GM10248 (cell line): ENCODE measurements at regions not wholly inside any gene's neighbourhood (a gene's known extent, or its start where the extent isn't known, plus 50 kb on each side); places are given as distances from the start of the nearest gene placed in this dataset.

Experiments used
- CTCF ChIA-PET: fragments of 300-600 bp; sonication (Branson Sonifier 250); formaldehyde crosslinking; extraction: SDS; loops from one replicate; lab custom pipeline; 2021; ENCODE audit warnings: antibody characterized with exemption; lab: Yijun Ruan, JAX
- POLR2A ChIA-PET: fragments of 350-650 bp; sonication (Branson Sonifier 250); formaldehyde crosslinking; extraction: SDS; loops from one replicate; lab custom pipeline; 2020; ENCODE audit warnings: antibody characterized with exemption; lab: Yijun Ruan, JAX
- DNase-seq: peaks from one replicate; pipeline ENCODE4 v3.0.0; 2012; ENCODE audit errors: extremely low spot score
- TF ChIP-seq, protein P1 (sequence below): IDR thresholded peaks from 2 replicates; pipeline ENCODE4 v1.5.1; 2012; ENCODE audit warnings: mild to moderate bottlenecking, low read depth; ENCODE audit errors: extremely low read depth, missing control alignments, control extremely low read depth

DNA sequence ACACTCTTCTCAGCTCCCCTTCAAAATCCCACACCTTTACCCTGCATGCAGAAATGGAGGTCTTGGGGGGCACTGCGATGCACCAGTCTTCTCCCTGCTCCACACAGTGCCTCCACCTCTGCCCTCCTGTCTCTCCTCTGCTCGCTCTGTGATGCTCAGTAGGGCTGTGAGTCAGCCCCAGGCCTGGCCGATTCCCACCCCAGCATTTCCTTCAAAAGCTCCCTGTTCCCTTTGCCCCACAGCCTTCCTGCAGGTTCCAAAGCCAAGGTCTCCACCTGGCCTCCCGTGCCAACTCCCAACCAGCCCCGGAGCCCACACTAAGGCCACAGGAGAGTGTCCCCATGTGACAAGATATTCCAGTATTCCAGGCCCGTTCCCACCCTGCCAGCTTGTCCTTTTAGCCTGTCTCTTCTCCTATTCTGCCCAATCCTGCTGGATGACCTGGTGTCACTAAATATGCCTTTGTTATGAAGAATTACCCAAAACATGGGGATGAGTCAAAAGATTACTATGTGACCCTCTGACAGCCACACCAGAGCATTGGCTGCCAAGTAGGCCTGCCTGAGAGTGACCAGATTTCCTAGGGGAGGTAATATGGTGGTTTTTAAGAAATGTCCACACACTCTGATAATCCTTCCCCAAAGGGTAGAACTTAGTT lies 118.9 kb upstream of the NXT1 start:
- POLR2A ChIA-PET, result no interaction called here
- CTCF ChIA-PET, result interaction anchor here (0.8 to 1.4 kb wide), 3 partner anchors 13 to 181 kb away, joined by 3 to 4 read pairs (median 4); no protein-coding TSS in a partner anchor
- TF ChIP-seq, protein P1, sequence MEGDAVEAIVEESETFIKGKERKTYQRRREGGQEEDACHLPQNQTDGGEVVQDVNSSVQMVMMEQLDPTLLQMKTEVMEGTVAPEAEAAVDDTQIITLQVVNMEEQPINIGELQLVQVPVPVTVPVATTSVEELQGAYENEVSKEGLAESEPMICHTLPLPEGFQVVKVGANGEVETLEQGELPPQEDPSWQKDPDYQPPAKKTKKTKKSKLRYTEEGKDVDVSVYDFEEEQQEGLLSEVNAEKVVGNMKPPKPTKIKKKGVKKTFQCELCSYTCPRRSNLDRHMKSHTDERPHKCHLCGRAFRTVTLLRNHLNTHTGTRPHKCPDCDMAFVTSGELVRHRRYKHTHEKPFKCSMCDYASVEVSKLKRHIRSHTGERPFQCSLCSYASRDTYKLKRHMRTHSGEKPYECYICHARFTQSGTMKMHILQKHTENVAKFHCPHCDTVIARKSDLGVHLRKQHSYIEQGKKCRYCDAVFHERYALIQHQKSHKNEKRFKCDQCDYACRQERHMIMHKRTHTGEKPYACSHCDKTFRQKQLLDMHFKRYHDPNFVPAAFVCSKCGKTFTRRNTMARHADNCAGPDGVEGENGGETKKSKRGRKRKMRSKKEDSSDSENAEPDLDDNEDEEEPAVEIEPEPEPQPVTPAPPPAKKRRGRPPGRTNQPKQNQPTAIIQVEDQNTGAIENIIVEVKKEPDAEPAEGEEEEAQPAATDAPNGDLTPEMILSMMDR, result no peak
- no peak for DNase-seq

DNA sequence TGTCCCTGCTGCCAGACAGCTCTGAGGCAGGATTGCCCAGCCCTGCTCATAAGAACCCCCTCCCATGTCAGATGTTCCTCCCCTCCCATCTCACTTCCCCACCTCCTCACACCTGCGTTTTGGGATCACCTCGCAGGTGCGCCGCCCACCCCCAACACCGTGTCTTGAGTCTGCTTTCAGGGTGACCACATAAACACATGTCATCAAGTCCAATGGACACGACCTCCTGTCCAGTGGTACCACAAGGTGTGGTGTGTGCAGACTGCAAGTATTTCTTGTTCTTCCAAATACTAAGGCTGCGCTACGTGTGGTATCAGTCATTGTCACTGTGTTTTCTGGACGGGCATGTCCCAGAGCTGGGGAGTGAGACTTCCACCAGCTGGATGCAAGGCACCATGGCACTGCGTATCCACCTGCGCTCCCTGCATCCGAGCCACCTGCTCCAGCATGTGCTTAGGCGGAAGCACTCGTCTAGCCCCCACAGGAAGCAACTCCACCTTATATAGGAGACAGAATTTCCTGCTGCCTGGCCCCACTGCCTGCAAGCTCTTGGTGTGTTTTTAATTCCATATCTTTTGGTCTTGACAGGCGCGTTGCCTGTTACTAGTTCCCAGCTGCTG lies 119.7 kb upstream of the NXT1 start:
- TF ChIP-seq, protein P1, result no peak
- DNase-seq, result no peak
- POLR2A ChIA-PET, result no interaction called here
- CTCF ChIA-PET, result interaction anchor here (0.8 to 1.4 kb wide), 3 partner anchors 13 to 180 kb away, joined by 3 to 4 read pairs (median 4); no protein-coding TSS in a partner anchor

DNA sequence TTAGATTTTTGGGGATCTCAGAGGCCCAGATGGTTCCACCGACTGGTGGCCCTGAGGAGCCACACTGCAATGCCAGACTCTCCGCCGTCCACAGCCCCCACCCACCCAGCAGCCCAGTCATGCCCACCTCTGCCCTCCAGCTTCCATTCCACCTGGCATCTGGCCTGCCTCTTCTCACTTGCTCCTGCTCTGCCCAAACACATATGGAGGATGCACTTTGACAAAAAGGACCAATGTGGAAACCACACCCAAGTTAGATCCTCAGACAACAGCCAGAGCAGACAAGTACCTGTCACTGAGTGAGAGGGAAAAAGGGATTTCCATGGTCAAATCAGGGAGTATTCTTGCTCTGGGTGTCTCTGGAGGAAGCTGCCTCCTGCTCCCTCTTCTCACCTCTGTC lies 120.6 kb upstream of the NXT1 start:
- no peak for DNase-seq
- ChIA-PET CTCF (no interaction called here), POLR2A (no interaction called here)
- TF ChIP-seq, protein P1, result no peak

DNA sequence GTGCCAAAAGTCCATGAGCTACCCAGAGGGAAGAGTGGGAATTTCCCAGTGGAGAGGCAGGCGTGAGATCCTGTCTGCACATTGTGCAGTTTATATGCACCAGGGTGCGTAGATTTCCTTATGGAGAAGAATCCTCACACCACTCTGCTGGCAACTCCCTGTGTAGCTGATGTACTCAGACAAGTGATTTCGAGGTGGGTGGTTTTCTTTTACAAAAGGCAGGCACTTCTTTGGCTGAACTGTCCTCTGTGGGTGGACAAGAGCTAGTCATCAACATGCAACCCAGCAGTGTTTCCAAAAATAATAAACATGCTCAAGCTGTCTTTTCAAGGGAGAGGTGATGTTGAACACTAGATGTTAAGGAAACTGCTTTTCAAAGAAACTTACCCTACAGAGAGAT lies 121.7 kb upstream of the NXT1 start:
- TF ChIP-seq, protein P1, result no peak
- ChIA-PET POLR2A (no interaction called here), CTCF (interaction anchor here (1.0 to 1.5 kb wide), 2 partner anchors 10 to 23 kb away, joined by 3 to 4 read pairs; no protein-coding TSS in a partner anchor)
- DNase-seq, result no peak

DNA sequence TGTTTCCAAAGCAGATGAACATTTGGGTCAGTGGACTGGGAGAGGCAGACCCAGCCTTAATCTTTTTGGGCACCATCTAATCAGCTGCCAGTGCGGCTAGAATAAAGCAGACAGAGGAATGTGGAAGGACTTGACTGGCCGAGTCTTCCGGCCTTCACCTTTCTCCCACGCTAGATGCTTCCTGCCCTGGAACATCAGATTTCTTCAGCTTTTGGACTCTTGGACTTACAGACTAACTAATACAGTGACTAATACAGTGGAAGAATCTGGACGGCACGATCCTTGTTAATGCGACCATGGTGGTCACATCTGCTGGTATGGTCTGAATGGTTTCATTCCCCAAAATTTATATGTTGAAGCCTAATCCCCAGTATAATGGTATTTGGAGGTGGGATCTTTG lies 122.6 kb upstream of the NXT1 start:
- no peak for DNase-seq
- TF ChIP-seq, protein P1, result no peak
- ChIA-PET POLR2A (no interaction called here), CTCF (interaction anchor here (1.5 kb wide), 1 partner anchor 11 kb away, joined by 3 read pairs; no protein-coding TSS in a partner anchor)

DNA sequence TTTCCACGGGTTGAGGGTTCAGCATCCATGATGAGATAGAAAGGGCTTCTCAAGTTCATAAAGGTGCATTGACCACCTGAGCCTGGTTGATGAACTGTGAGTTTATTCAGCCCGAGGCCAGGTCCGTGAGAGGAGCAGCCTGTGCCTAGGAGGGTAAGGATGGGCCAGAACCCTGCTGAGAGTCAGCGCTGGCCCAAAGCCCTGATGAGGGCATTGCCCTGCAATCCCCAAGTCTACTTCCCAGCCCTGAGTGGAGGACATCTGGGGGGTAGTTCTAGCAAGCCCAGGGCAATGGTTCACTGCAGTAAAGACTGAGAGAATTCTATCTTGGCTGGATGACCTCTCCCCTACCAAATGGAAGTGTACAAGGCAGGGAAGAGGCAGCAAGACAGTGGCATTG lies 123.3 kb upstream of the NXT1 start:
- no peak for DNase-seq
- ChIA-PET POLR2A (no interaction called here), CTCF (interaction anchor here (2.1 to 2.6 kb wide), 2 partner anchors 8 to 18 kb away, joined by 10 read pairs; no protein-coding TSS in a partner anchor)
- TF ChIP-seq, protein P1, result no peak
